ENCODE measurements at regions not wholly inside any gene's neighbourhood (a gene's known extent, or its start where the extent isn't known, plus 50 kb on each side); places are given as distances from the start of the nearest gene placed in this dataset.
"Not testable (repeated sequence)": the region's sequence is repeated elsewhere in the genome, so short reads cannot be mapped to it uniquely, and the experiment has no call there.

DNA sequence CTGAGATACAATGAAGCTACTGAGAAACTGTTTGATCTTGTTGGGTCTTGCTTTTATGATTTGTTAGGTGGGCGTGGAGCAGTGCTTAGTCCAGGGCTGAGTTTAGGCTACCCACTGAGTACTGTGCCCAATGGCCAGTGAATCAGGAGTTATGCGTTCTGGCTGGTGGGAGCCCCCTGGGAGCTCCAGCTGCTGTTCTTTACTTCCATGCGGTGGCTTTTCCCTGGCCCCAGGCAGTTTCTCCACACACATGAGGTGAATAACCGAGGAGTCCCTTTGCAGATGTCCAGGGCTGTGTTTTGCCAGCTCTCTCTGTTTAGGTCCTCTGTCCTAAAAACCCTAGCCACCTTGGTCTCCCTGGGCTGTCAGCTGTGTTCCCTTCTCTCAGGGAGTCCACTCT lies 106.5 kb downstream of the KLF13 start:
- DNase-seq, result no peak

DNA sequence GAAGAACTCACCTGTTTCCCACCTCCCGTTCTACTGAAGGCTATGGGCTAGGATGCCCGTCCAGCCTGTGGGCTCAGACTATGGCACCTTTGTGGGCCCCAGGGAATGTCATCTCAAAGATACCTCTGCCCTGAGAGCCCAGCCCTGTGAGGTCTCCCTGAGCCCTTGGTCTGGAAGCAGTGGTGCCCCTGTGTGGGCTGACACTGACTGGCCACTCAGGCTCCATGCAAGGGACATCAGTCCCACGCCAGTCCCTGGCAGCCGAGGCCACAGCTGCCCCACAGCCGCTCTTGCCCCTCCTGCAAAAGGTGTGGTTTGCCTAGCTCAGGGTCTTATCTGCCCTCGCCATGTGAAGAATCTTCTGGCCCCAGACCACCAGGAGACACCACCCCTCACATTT lies 106.9 kb downstream of the KLF13 start:
- DNase-seq, result no peak

DNA sequence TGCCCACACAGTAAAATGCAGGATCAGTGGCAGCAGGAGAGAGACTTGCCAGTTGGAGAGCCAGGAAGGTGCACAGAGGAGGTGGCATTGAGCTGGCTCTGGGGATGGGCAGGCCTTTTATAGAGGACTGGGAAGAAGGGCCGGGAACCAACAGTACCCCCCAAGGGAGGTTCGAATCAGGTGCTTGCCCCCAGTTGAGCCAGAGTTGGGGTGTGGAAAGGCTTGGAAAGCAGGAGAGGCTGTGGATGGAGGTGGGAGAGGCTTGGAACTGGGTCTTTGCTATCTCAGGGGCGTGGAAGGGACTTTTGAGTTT lies 107.6 kb downstream of the KLF13 start:
- no peak for DNase-seq

DNA sequence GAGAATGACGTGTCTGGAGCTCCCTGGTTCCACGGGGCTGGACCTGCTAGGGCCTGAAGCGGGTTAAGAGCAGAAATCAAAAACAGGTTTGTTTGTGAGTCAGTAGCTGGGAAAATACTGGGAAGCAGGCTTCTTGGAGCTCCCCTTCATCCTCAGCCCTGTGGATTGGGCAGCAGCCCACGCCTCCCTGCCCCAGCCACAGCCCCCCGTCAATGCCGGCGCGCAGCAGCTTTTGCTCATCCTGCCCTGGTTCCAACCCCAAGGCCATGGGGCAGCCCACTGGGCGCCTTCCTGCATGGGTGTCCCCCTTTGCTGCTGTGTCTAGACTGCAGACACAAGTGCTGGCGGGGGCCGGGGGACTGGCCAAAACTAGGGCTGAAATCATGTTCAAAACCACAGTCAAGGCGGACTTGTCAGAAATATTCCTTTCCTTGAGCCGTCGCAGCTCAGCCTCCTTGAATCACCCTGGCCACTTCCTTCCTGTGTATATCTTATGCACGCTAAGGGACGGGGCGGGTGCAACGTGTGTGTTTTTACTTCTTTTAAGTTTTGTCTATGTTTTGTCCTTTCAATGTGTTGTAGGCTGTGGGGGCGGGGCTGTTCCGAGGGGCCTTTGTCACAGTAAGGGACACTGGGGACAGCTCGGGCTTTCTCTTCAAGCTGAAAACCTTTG lies 108.1 kb downstream of the KLF13 start:
- no peak for DNase-seq

DNA sequence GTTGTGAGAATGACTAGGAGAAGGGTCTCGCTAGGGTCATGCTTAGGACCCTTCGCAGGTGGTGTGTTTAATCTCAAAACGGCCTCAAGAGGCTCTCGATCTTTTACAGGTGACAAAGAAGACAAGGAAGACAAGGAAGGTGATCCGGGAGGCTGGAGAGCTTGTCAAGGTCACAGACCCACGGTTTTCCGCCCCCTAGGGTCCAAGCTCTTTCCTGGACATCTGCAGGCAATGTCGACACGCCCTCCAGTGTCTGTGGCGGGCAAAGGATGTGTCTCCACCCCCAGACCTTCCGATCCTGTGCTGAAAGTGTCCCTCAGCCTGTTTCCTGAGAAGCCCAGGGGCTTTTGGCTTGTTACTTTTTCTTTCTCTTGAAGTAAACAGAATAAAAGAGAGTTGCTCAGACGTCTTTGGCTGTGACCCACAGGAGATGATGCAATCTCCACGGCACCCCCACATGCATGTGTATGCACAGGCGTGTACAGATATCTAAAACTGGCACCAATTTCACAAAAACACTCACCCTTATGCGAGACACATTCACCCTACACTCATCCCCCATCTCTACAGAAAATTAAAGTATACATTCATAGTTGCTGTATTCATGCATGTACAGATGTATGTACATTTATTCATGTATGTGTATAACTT lies 108.8 kb downstream of the KLF13 start:
- DNase-seq, result peak; percentile 4 to 11

DNA sequence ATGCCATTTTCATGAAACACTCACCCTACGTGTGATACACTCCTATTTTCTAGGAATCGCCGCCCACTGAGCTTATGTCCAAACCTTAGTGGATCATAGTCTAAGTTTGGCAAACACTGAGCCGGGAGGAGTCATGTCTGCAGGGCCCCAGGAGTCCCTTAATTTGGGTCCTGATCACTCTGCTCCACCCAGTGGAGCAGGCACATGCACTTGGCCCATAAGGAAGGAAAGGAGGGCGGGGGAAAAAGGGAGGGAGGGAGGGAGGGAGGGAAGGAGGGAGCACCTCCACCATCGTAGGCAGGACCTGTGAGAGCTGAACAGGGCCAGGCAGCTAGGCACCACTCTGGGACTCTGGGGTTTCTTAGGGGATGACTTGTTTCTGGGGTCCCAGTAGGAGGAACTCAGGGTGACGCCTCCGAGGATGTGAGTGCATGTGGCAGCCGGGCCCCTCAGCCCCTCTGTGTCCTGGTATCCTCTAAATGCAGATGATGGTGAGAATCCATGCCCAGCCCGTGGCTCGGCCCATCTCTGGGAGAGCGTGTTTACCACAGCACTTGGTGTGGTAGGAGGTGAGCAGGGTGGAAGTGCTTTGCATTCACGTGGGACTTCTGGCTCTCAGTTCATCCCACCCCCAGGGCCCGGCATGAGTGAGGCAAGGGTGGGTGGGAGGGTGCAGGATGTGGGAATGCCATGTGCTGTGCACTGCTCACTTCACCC lies 109.4 kb downstream of the KLF13 start:
- DNase-seq, result no peak

DNA sequence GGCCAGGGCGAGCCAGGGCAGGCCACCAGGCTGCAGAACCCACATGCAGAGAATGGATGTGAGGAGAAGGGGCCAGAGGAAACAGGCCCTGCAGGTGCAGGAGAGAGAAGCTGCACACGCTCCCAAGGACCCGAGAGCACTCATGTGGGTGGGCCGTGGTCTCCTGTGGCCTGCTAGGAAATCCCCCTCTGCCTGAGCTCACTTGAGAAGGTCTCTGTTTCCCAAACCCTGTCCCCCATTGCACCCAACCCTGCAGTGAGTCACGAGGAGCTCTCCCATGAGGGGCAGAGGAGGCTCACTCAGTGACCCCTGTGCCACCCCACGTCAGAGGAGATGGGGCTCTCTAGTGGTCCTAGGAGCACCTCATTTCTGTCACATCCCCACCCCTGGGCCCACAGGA lies 111.1 kb downstream of the KLF13 start:
- no peak for DNase-seq

DNA sequence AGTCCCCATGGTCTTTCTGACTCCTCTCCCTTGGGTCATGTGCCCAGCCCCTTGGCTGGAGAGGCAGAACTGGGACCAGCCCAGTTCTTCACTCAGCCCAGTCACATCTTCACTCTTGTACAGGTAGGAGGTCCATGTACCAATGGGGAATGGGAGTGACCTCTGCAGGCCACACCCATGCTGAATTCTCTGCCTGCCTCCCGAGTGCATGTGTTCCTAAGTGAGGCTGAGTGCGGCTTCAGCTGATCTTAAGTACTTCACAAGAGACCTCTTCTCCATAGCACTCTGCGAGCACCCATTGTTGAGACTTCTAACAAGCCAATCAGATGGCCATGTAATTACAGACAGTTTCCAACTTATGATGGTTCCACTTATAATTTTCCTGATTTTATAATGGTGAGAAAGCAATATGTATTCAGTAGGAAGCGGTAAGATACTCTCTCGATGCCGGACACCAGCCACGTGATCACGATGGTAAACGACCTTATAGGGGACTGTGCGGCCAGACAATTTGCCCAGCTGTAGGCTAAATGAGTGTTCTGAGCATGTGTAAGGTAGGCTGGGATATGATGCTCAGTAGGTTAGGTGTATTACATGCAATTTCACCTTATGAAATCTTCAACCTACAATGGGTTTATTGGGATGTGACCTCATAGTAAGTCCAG lies 112.1 kb downstream of the KLF13 start:
- no peak for DNase-seq

DNA sequence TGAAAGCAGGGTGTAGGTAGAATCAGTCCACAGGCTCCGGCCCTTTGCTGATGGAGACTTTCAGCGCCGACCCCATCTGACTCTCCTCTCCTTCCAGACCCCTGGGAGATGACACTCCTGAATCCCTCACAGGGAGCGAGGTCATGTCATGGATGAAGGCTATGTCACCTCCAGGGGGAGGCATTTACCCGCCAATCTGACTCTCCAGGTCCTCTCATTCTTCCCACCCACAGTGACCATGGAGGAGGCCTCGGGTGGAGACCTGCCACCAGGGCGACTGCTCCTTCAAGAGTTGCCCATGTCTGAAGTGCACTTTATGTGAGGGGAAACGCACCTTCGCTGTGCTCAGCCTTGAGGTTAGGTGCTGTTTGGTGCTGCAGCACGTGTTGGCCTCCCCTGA lies 112.7 kb downstream of the KLF13 start:
- DNase-seq, result no peak

DNA sequence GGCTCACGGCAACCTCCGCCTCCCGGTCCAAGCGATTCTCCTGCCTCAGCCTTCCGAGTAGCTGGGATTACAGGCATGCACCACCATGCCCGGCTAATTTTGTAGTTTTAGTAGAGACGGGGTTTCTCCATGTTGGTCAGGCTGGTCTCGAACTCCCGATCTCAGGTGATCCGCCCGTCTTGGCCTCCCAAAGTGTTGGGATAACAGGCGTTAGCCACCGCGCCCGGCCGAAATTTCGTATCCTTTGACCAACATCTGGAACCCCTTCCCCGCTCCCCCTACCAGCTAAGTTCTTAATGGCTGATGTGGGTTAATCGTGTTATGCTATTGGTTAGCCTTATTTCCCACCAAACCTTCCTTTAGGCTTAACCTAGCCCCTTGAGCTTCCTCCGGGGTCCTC lies 113.6 kb downstream of the KLF13 start:
- DNase-seq, result not testable (repeated sequence)

DNA sequence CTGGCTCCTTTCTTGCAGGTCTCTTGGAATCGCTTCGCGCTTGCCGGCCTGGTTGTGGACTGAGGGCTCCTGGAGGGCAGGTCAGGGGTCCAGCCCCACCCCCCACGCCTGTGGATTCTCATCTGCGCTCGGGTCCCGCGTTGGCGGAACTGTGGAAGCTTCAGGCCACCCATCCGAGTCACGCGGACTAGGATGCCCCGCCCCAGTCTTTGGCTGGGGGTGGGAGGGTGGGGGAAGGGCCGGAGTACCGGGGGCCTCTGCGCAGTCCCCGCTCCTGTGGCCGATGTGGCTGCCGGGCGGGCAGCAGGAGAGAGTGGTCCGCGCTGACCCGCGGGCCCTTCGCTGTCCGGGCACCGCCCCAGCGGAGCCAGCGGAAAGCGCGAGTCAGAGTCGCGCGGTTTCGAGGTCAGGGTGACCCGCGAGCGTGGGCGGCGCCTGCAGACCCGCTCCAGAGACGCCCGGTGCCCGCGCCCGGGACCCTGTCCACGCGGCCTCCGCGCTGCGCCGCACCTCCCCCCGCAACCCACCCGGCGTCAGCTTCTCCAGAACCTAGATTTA lies 114.2 kb downstream of the KLF13 start:
- DNase-seq, result peak in 1 of 2 experiments; percentile 9

DNA sequence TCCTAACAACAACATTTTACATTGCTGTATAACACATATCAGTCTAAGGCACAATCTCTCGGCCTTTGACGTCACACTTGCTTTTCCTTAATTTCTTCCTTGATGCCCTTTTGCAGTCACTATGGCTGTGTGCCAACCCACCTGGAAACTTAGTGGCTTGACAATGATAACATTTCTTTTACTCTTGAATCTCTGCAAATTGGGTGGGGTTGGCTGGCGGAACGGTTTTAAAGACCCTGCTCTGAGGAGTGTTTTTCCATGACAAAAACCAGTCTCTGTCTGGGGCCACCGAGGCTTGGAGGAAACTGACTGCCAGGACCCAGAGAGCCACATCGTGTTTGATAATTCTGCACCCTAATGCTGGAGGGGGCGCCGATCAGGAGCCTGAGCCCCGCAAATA lies 115.6 kb downstream of the KLF13 start:
- no peak for DNase-seq

DNA sequence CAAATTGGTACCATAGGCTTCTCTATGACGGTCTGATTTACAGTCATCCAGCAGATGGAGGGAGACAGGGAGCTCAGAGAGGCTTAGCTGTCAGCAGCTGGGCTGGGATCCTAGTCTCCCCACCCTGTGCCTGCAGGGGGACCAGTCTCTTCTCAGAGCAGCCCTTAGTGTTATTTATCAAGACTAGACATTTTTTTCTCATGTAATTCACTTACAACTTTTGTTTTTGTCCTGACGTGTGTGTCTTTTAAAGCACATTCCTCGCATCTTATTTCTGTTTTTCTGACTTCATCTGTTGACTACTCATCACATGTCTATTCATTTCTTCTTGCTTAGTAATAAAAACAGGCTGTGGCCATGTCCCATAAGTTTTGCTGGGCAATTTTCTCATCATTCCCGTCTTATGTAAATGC lies 116.1 kb downstream of the KLF13 start:
- no peak for DNase-seq

DNA sequence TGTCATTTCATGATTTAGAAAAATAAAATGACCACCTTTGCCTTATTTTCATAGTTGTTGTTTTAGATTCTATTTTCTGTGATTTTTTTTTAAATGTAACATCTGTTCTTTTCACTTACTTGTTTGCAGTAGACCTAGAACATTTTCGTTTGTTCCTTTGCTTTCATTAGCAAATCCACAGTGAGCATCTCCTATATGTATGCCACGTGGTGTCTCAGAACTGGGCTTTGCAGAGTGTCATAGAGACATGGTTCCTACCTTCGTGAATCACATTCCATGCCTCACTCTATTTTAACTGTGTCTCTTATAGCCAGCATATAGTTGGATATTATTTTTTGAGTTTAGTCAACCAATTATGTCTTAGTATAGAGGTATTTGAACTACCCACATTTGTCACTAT lies 118.2 kb downstream of the KLF13 start:
- DNase-seq, result no peak

DNA sequence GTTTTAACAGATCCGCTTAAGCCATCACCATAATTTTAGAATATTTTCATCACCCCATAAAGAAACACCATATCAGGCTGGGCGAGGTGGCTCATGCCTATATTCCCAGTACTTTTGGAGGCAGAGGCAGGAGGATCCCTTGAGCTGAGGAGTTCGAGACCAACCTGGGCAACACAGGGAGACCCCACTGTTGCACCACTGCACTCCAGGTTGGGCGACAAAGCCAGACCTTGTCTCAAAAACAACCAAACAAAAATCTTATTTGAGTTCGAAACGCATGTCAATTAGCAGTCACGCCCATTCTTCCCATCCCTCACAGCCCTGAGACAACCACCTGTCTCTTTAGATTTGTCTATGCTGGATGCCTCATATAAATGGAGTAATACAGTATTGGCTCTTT lies 119.9 kb downstream of the KLF13 start:
- no peak for DNase-seq

DNA sequence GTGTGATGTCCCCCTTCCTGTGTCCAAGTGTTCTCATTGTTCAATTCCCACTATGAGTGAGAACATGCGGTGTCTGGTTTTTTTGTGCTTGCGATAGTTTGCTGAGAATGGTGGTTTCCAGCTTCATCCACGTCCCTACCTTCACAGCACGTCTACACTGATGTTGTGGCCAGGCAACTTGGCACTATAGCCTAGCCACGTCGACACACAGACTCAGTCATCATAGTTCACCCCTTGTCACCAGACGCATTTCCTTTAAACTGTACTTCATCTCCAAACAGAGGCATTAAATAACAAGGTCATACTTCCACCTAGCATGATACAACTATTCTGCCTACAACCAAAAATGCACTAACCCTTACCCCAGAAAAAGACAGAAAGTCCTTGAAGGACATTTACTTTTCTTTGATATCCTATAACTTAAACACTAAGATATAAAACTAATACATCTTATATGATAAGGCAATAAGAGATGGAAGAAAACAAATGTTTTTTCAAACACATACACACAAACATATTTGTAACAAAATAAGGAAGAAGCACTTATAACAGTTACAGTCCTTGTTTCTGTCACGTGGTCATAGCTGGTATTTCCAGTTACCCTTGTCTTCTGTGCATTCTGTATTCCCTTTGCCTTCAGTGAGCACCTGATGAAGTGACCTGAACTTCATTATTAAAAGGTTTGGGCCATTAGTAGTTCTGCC lies 121.4 kb downstream of the KLF13 start:
- no peak for DNase-seq

DNA sequence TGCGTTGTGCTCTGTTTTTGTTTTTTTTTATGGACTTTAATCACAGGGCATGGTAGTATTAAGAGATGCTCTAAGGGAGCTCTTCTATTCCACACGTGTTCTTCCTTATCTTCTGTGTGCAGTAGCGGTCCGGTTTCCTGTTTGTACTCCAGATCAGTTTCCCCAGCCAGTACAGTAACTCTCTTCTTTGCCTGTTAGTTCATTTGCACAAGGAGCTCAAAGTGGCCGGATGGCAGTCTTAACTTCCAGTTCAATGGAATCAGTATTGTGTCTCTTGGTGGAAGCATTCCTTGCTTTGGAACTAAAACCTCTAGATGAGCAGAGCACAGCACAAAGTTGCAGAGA lies 122.0 kb downstream of the KLF13 start:
- no peak for DNase-seq

DNA sequence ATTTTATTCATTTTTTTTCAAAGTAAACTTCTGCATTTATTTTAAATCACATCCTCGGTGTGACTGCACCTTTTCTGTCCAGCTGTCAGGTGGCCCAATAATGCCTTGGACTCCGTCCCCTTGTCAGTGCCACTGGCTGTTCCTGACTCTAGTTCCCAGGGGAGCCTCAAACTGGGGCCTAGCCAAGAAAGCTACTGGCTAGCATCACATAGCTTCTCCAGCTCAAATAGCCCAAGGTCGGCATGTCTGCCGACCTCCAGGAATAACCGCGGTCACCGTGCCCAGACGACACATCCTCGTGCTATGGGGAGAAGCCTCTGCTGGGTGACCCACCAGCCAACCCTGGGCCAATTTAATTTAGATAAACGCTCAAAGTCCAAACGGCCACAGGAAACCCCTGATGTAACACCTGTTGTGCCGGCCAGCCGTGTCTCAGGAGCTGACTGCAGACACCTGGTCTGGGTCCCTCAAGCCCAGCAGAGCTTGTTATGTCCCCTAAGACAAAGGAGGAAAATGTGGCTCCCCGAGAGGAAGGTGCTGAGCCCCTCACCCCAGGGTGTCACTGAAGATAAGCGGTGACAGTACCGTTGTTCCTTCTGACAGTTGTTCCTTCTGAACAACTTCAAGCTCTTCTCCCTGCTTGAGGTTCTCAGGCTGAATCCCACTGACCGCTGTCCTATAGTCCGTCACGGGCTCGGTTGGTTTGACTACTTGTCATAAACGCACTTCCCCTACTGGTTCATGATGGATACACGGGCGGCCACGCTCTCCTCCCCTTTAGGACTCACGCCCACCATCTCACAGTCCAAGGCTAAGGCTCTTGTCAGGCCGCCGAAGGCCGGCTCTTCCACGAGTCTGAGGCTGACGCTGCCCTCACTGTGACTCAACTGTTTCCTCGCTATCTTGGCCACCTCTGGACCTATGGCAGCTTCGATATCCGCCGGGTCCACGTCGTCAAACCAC lies 126.2 kb downstream of the KLF13 start:
- DNase-seq, result no peak

DNA sequence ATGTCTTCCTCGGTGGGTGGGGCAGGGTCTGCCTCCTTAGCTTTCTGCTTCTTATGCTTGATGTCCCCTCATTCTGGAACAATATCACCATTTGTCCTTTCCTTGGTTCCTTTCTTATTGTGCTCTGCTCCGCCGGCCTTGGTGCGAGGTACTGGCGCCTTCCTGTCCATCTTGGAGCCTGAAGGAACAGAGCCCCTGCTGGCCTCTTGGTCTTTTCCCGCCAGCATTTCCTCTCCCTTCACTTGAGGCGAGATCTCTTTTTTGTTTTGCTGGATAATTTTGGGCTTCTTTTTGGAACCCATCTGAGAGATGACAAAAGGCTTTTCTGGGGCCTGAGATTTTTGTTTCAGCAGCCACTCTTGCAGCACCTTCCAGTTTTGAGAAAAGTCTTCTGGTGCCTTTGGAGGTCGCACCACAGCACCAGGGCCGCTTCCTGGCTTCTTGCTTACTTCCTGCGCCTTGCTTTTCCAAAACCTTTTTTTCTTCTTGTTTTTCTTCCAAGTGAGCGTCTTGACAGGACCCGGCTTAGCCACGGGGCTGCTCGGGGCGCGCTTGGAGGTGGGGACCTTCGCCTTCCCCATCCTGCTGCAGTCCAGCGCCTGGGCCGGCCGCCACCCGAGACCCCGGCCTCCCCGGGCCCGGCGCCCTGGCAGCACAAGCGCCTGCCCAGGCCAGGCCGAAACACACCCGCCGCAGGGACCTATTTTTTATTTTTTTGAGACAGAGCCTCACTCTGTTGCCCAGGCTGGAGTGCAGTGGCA lies 127.1 kb downstream of the KLF13 start:
- DNase-seq, result no peak

DNA sequence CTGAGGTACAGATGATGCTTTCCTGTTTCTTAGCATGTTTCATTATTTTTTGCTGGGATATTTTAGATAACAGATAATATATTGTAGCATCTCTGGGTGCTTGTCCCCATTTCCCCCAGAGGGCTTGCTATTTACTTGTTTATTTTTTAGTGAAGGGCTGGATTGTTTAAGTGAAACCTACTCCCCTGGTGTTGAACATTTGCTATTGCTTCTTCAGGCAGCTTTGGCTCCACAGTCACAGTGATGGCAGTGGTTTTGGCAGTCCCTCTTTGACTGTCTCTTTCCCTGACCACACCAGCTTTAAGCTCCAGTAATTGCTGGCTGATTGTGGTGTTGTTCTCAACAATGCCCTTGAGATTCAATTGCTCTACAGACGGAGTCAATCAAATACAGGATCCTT lies 128.9 kb downstream of the KLF13 start:
- DNase-seq, result no peak

Measured in cerebellar nuclear complex (tissue), 1 donor.